Brain microvascular endothelial cell (primary cell): ENCODE measurements at regions not wholly inside any gene's neighbourhood (a gene's known extent, or its start where the extent isn't known, plus 50 kb on each side); places are given as distances from the start of the nearest gene placed in this dataset.

Experiments
- DNase-seq: peaks from one replicate; pipeline ENCODE4 v3.0.0-alpha.2; 2020
- H3K27ac ChIP-seq: fragments of 250-450 bp; sonication (Bioruptor Pico); 2 replicates; pipeline ENCODE4 v1.5.1; 2020; ENCODE audit warnings: mild to moderate bottlenecking, moderate library complexity
- H3K27me3 ChIP-seq: fragments of 250-450 bp; sonication (Bioruptor Pico); replicated peaks from 2 replicates; pipeline ENCODE4 v1.5.1; 2020; ENCODE audit warnings: mild to moderate bottlenecking
- H3K36me3 ChIP-seq: fragments of 250-450 bp; sonication (Bioruptor Pico); replicated peaks from 2 replicates; pipeline ENCODE4 v1.5.1; 2020; ENCODE audit warnings: mild to moderate bottlenecking
- H3K4me3 ChIP-seq: 2 replicates; pipeline ENCODE4 v1.5.1; 2011; ENCODE audit warnings: low read depth, mild to moderate bottlenecking, control low read depth, low read length, moderate library complexity
- CTCF ChIP-seq: IDR thresholded peaks from 2 replicates; pipeline ENCODE4 v1.5.1; 2011; ENCODE audit warnings: low read depth, mild to moderate bottlenecking, moderate library complexity, low read length, control low read depth, inconsistent platforms; ENCODE audit errors: missing control alignments
- in situ Hi-C: cut with HindIII; loops from 2 replicates; pipeline ENCODE4 v1.10.0; 2017; ENCODE audit warnings: low sequenced_read_pairs, low pct_ligation_motif_present

- no peak overlapping the region for H3K4me3 ChIP-seq
- H3K27ac ChIP-seq = no peak overlapping the region
- no peaks in the 10 kb centered on the region for H3K27me3 ChIP-seq
- no peak for DNase-seq
- H3K36me3 ChIP-seq = no peaks in the 10 kb centered on the region
- no peak for TF ChIP-seq CTCF
- in situ Hi-C loops = no loop called here
Measured at GRCh38 chr20:54843865-54844264, 368.5 kb downstream of the DOK5 start.

- Histone ChIP-seq H3K27me3 (no peaks in the 10 kb centered on the region), H3K36me3 (no peaks in the 10 kb centered on the region), H3K27ac (no peak overlapping the region), H3K4me3 (no peak overlapping the region)
- in situ Hi-C loops = no loop called here
- no peak for DNase-seq
- TF ChIP-seq CTCF = no peak
Measured at GRCh38 chr20:54843431-54843830, 368.0 kb downstream of the DOK5 start.

- Histone ChIP-seq H3K36me3 (no peaks in the 10 kb centered on the region), H3K4me3 (no peak overlapping the region), H3K27me3 (no peaks in the 10 kb centered on the region), H3K27ac (no peak overlapping the region)
- no peak for DNase-seq
- in situ Hi-C loops = no loop called here
- no peak for TF ChIP-seq CTCF
Measured at GRCh38 chr20:54839224-54839623, 363.8 kb downstream of the DOK5 start.

GRCh38 chr20:54837226-54837625, 361.8 kb downstream of the DOK5 start:
- Histone ChIP-seq H3K27ac (no peak overlapping the region), H3K36me3 (no peaks in the 10 kb centered on the region), H3K4me3 (no peak overlapping the region), H3K27me3 (no peaks in the 10 kb centered on the region)
- no peak for TF ChIP-seq CTCF
- no peak for DNase-seq
- in situ Hi-C loops = no loop called here

- no peak for TF ChIP-seq CTCF
- H3K27ac ChIP-seq = no peak overlapping the region
- H3K36me3 ChIP-seq = no peaks in the 10 kb centered on the region
- no peak overlapping the region for H3K4me3 ChIP-seq
- no peaks in the 10 kb centered on the region for H3K27me3 ChIP-seq
- in situ Hi-C loops = no loop called here
- DNase-seq = no peak
Measured at GRCh38 chr20:54822386-54822785, 347.0 kb downstream of the DOK5 start.

- Histone ChIP-seq H3K36me3 (no peaks in the 10 kb centered on the region), H3K4me3 (no peak overlapping the region), H3K27me3 (no peaks in the 10 kb centered on the region), H3K27ac (no peak overlapping the region)
- in situ Hi-C loops = no loop called here
- no peak for DNase-seq
- TF ChIP-seq CTCF = no peak
Measured at GRCh38 chr20:54820392-54820791, 345.0 kb downstream of the DOK5 start.
